Left ventricle myocardium inferior (tissue), 1 donor: ENCODE measurements at regions not wholly inside any gene's neighbourhood (a gene's known extent, or its start where the extent isn't known, plus 50 kb on each side); places are given as distances from the start of the nearest gene placed in this dataset.

Source experiments
- DNase-seq: peaks from one replicate; pipeline ENCODE4 v3.0.0-alpha.2; 2020
- H3K27ac ChIP-seq: fragments of 200-600 bp; replicated peaks from 2 replicates; pipeline ENCODE4 v1.8.0; 2021
- H3K27me3 ChIP-seq: fragments of 200-600 bp; 2 replicates; pipeline ENCODE4 v1.8.0; 2021; ENCODE audit warnings: low read depth
- H3K36me3 ChIP-seq: fragments of 200-600 bp; 2 replicates; pipeline ENCODE4 v1.8.0; 2021
- H3K4me1 ChIP-seq: fragments of 200-600 bp; 2 replicates; pipeline ENCODE4 v1.8.0; 2021
- H3K4me3 ChIP-seq: fragments of 200-600 bp; 2 replicates; pipeline ENCODE4 v1.8.0; 2021; ENCODE audit warnings: mild to moderate bottlenecking, moderate library complexity
- H3K9me3 ChIP-seq: fragments of 200-600 bp; replicated peaks from 2 replicates; pipeline ENCODE4 v1.8.0; 2021
- CTCF ChIP-seq: fragments of 200-600 bp; IDR thresholded peaks from 2 replicates; pipeline ENCODE4 v1.8.0; 2021; ENCODE audit warnings: antibody characterized with exemption, mild to moderate bottlenecking, borderline replicate concordance
- intact Hi-C: fragments of 100-400 bp; cut with micrococcal nuclease; formaldehyde crosslinking; loops from one replicate; pipeline ENCODE4 v1.11.0; 2022
- donor health status: DM: no; HTN: yes; CAD: no; lungs with severe emphysema.

GRCh38 chr5:173675287-173675996 lies 59.0 kb upstream of the BOD1 start:
- no peak for DNase-seq
- Histone ChIP-seq H3K36me3 (no peaks in the 10 kb centered on the region), H3K9me3 (peaks cover 20% of the 10 kb centered on the region), H3K4me1 (peaks cover 33% of the 10 kb centered on the region), H3K27ac (no peak overlapping the region), H3K27me3 (no peaks in the 10 kb centered on the region), H3K4me3 (no peak overlapping the region)
- TF ChIP-seq CTCF, result no peak
- intact Hi-C loops, result no loop called here

GRCh38 chr5:173676375-173676774 lies 59.9 kb upstream of the BOD1 start:
- intact Hi-C loops, result no loop called here
- no peak for TF ChIP-seq CTCF
- DNase-seq, result no peak

GRCh38 chr5:173677125-173677672 lies 60.7 kb upstream of the BOD1 start:
- H3K27ac ChIP-seq, result no peak overlapping the region
- H3K4me3 ChIP-seq, result no peak overlapping the region
- intact Hi-C loops, result no loop called here
- TF ChIP-seq CTCF, result no peak
- H3K4me1 ChIP-seq, result peaks cover 22% of the 10 kb centered on the region
- no peak for DNase-seq
- H3K36me3 ChIP-seq, result no peaks in the 10 kb centered on the region
- H3K27me3 ChIP-seq, result no peaks in the 10 kb centered on the region
- peaks cover 20% of the 10 kb centered on the region for H3K9me3 ChIP-seq

More at GRCh38 chr5:173676375-173676774, 59.9 kb upstream of the BOD1 start:
- Histone ChIP-seq H3K27ac (no peak overlapping the region), H3K27me3 (no peaks in the 10 kb centered on the region), H3K4me3 (no peak overlapping the region), H3K9me3 (peaks cover 20% of the 10 kb centered on the region), H3K4me1 (peaks cover 27% of the 10 kb centered on the region), H3K36me3 (no peaks in the 10 kb centered on the region)

- DNase-seq, result no peak
- intact Hi-C loops, result no loop called here
- no peaks in the 10 kb centered on the region for H3K27me3 ChIP-seq
- H3K36me3 ChIP-seq, result no peaks in the 10 kb centered on the region
- H3K9me3 ChIP-seq, result peaks cover 14% of the 10 kb centered on the region
- no peak overlapping the region for H3K27ac ChIP-seq
- H3K4me3 ChIP-seq, result no peak overlapping the region
- no peak for TF ChIP-seq CTCF
- peaks cover 8% of the 10 kb centered on the region for H3K4me1 ChIP-seq
Observed at GRCh38 chr5:173679909-173680630, 63.6 kb upstream of the BOD1 start.

- H3K4me1 ChIP-seq, result peaks cover 8% of the 10 kb centered on the region
- H3K36me3 ChIP-seq, result no peaks in the 10 kb centered on the region
- H3K4me3 ChIP-seq, result no peak overlapping the region
- DNase-seq, result no peak
- intact Hi-C loops, result no loop called here
- no peak overlapping the region for H3K27ac ChIP-seq
- no peaks in the 10 kb centered on the region for H3K27me3 ChIP-seq
- TF ChIP-seq CTCF, result no peak
- H3K9me3 ChIP-seq, result peaks cover 8% of the 10 kb centered on the region
Observed at GRCh38 chr5:173680660-173681242, 64.3 kb upstream of the BOD1 start.
